Mesendoderm (in vitro differentiated cells): ENCODE measurements at regions not wholly inside any gene's neighbourhood (a gene's known extent, or its start where the extent isn't known, plus 50 kb on each side); places are given as distances from the start of the nearest gene placed in this dataset.

Experiments used
- DNase-seq: peaks from one replicate; pipeline ENCODE4 v3.0.0; 2013
- H2AK5ac ChIP-seq: 2 replicates; pipeline ENCODE4 v1.6.1; 2013; ENCODE audit warnings: low read length, inconsistent platforms
- H2BK120ac ChIP-seq: 2 replicates; pipeline ENCODE4 v1.6.1; 2013; ENCODE audit warnings: low read depth, mild to moderate bottlenecking, low read length, moderate library complexity, mixed read lengths
- H2BK15ac ChIP-seq: replicated peaks from 2 replicates; pipeline ENCODE4 v1.6.1; 2013; ENCODE audit warnings: low read depth, mild to moderate bottlenecking, moderate library complexity
- H2BK5ac ChIP-seq: 2 replicates; pipeline ENCODE4 v1.6.1; 2013; ENCODE audit warnings: low read length, inconsistent platforms
- H3K18ac ChIP-seq: 2 replicates; pipeline ENCODE4 v1.6.1; 2013; ENCODE audit warnings: mild to moderate bottlenecking, low read length, mixed read lengths
- H3K23ac ChIP-seq: one replicate; pipeline ENCODE4 v1.6.1; 2013; ENCODE audit warnings: low read length
- H3K27ac ChIP-seq: 2 replicates; pipeline ENCODE4 v1.5.1; 2013; ENCODE audit warnings: low read depth, mild to moderate bottlenecking, inconsistent platforms, low read length, moderate library complexity
- H3K27me3 ChIP-seq: 2 replicates; pipeline ENCODE4 v1.6.1; 2013; ENCODE audit warnings: low read length, control low read depth, mild to moderate bottlenecking, inconsistent platforms; ENCODE audit not compliant: insufficient read depth, poor library complexity
- H3K36me3 ChIP-seq: 2 replicates; pipeline ENCODE4 v1.6.1; 2013; ENCODE audit warnings: low read length, inconsistent platforms; ENCODE audit not compliant: control insufficient read depth, insufficient read depth
- H3K4ac ChIP-seq: one replicate; pipeline ENCODE4 v1.6.1; 2013; ENCODE audit warnings: low read depth, mild to moderate bottlenecking, low read length, moderate library complexity
- H3K4me1 ChIP-seq: 2 replicates; pipeline ENCODE4 v1.6.1; 2013; ENCODE audit warnings: low read depth, low read length, inconsistent platforms; ENCODE audit not compliant: control insufficient read depth
- H3K4me2 ChIP-seq: 2 replicates; pipeline ENCODE4 v1.6.1; 2013; ENCODE audit warnings: low read length
- H3K4me3 ChIP-seq: 2 replicates; pipeline ENCODE4 v1.5.1; 2013; ENCODE audit warnings: mild to moderate bottlenecking, low read length
- H3K56ac ChIP-seq: one replicate; pipeline ENCODE4 v1.6.1; 2013; ENCODE audit warnings: low read length
- H3K79me1 ChIP-seq: 2 replicates; pipeline ENCODE4 v1.6.1; 2013; ENCODE audit warnings: low read length, inconsistent platforms
- H3K79me2 ChIP-seq: 2 replicates; pipeline ENCODE4 v1.6.1; 2013; ENCODE audit warnings: mild to moderate bottlenecking, low read length; ENCODE audit not compliant: control insufficient read depth, insufficient read depth
- H3K9ac ChIP-seq: 2 replicates; pipeline ENCODE4 v1.6.1; 2013; ENCODE audit warnings: low read length, inconsistent platforms
- H4K5ac ChIP-seq: one replicate; pipeline ENCODE4 v1.6.1; 2013; ENCODE audit warnings: low read length
- H4K8ac ChIP-seq: one replicate; pipeline ENCODE4 v1.6.1; 2013; ENCODE audit warnings: low read depth, mild to moderate bottlenecking, control low read depth, low read length, moderate library complexity
- WGBS: extraction: QIAGEN DNeasy Blood & Tissue Kit; methylation state at CpG from one replicate; pipeline ENCODE4 v1.1.7; 2013; ENCODE audit warnings: low lambda C conversion rate, missing lambda C conversion rate; ENCODE audit not compliant: insufficient coverage; ENCODE audit errors: extremely low coverage; 5-methylcytosine and 5-hydroxymethylcytosine counted together

- no peak overlapping the region for H3K4me3 ChIP-seq
- no peak overlapping the region for H3K23ac ChIP-seq
- no peak overlapping the region for H3K18ac ChIP-seq
- H3K9ac ChIP-seq, result no peak overlapping the region
- no peak overlapping the region for H3K4ac ChIP-seq
- no peaks in the 10 kb centered on the region for H3K36me3 ChIP-seq
- WGBS, result no CpG with 5 or more reads among the region's 1 CpG
- H2AK5ac ChIP-seq, result no peak overlapping the region
- H3K4me2 ChIP-seq, result no peak overlapping the region
- H4K5ac ChIP-seq, result no peak overlapping the region
- no peak overlapping the region for H2BK5ac ChIP-seq
- H3K27me3 ChIP-seq, result no peaks in the 10 kb centered on the region
- H3K4me1 ChIP-seq, result no peaks in the 10 kb centered on the region
- H3K79me1 ChIP-seq, result no peaks in the 10 kb centered on the region
- no peak overlapping the region for H3K27ac ChIP-seq
- DNase-seq, result no peak
- H3K79me2 ChIP-seq, result no peaks in the 10 kb centered on the region
- no peak overlapping the region for H3K56ac ChIP-seq
- no peak overlapping the region for H2BK120ac ChIP-seq
- H4K8ac ChIP-seq, result no peak overlapping the region
- no peak overlapping the region for H2BK15ac ChIP-seq
These were observed 445.3 kb downstream of the ADRA2A start for GRCh38 chr10:111522141-111522540.

GRCh38 chr10:111522551-111522950, 445.7 kb downstream of the ADRA2A start:
- Histone ChIP-seq H2BK15ac (no peak overlapping the region), H3K18ac (no peak overlapping the region), H3K27me3 (no peaks in the 10 kb centered on the region), H3K56ac (no peak overlapping the region), H3K23ac (no peak overlapping the region), H2AK5ac (no peak overlapping the region), H3K4me1 (no peaks in the 10 kb centered on the region), H3K4me2 (no peak overlapping the region), H3K36me3 (no peaks in the 10 kb centered on the region), H3K4ac (no peak overlapping the region), H3K79me2 (no peaks in the 10 kb centered on the region), H2BK120ac (no peak overlapping the region), H3K79me1 (no peaks in the 10 kb centered on the region), H4K8ac (no peak overlapping the region), H3K4me3 (no peak overlapping the region), H3K27ac (no peak overlapping the region), H4K5ac (no peak overlapping the region), H3K9ac (no peak overlapping the region), H2BK5ac (no peak overlapping the region)
- DNase-seq, result no peak
- WGBS, result no CpG with 5 or more reads among the region's 2 CpGs

GRCh38 chr10:111523016-111523415, 446.2 kb downstream of the ADRA2A start:
- Histone ChIP-seq H4K8ac (no peak overlapping the region), H2BK120ac (no peak overlapping the region), H4K5ac (no peak overlapping the region), H3K4me3 (no peak overlapping the region), H3K4me2 (no peak overlapping the region), H3K4ac (no peak overlapping the region), H2AK5ac (no peak overlapping the region), H3K56ac (no peak overlapping the region), H3K23ac (no peak overlapping the region), H3K79me1 (no peaks in the 10 kb centered on the region), H2BK5ac (no peak overlapping the region), H3K79me2 (no peaks in the 10 kb centered on the region), H2BK15ac (no peak overlapping the region), H3K4me1 (no peaks in the 10 kb centered on the region), H3K27me3 (no peaks in the 10 kb centered on the region), H3K27ac (no peak overlapping the region), H3K18ac (no peak overlapping the region), H3K36me3 (no peaks in the 10 kb centered on the region), H3K9ac (no peak overlapping the region)
- no peak for DNase-seq
- no CpG with 5 or more reads among the region's 2 CpGs for WGBS

- H2BK5ac ChIP-seq, result no peak overlapping the region
- no peak overlapping the region for H3K56ac ChIP-seq
- no peaks in the 10 kb centered on the region for H3K27me3 ChIP-seq
- no peak overlapping the region for H2BK15ac ChIP-seq
- H3K4ac ChIP-seq, result no peak overlapping the region
- H2AK5ac ChIP-seq, result no peak overlapping the region
- H3K27ac ChIP-seq, result no peak overlapping the region
- no peak overlapping the region for H3K4me3 ChIP-seq
- no peaks in the 10 kb centered on the region for H3K4me1 ChIP-seq
- H4K8ac ChIP-seq, result no peak overlapping the region
- no peak for DNase-seq
- H3K18ac ChIP-seq, result no peak overlapping the region
- H3K79me1 ChIP-seq, result no peaks in the 10 kb centered on the region
- H2BK120ac ChIP-seq, result no peak overlapping the region
- no peak overlapping the region for H4K5ac ChIP-seq
- H3K36me3 ChIP-seq, result no peaks in the 10 kb centered on the region
- H3K79me2 ChIP-seq, result no peaks in the 10 kb centered on the region
- H3K4me2 ChIP-seq, result no peak overlapping the region
- WGBS, result no CpG with 5 or more reads among the region's 3 CpGs
- no peak overlapping the region for H3K9ac ChIP-seq
- no peak overlapping the region for H3K23ac ChIP-seq
These were observed 447.3 kb downstream of the ADRA2A start for GRCh38 chr10:111524134-111524533.

GRCh38 chr10:111525696-111526095, 448.9 kb downstream of the ADRA2A start:
- H3K79me2 ChIP-seq, result no peaks in the 10 kb centered on the region
- no peak overlapping the region for H3K23ac ChIP-seq
- no peaks in the 10 kb centered on the region for H3K36me3 ChIP-seq
- no peak overlapping the region for H4K5ac ChIP-seq
- no peak overlapping the region for H3K4me2 ChIP-seq
- no peaks in the 10 kb centered on the region for H3K27me3 ChIP-seq
- H2BK15ac ChIP-seq, result no peak overlapping the region
- H3K79me1 ChIP-seq, result no peaks in the 10 kb centered on the region
- no peak overlapping the region for H3K4ac ChIP-seq
- H3K4me1 ChIP-seq, result no peaks in the 10 kb centered on the region
- H2BK5ac ChIP-seq, result no peak overlapping the region
- H4K8ac ChIP-seq, result no peak overlapping the region
- H2BK120ac ChIP-seq, result no peak overlapping the region
- H2AK5ac ChIP-seq, result no peak overlapping the region
- no peak for DNase-seq
- H3K4me3 ChIP-seq, result no peak overlapping the region
- no peak overlapping the region for H3K27ac ChIP-seq
- no peak overlapping the region for H3K18ac ChIP-seq
- no peak overlapping the region for H3K9ac ChIP-seq
- no peak overlapping the region for H3K56ac ChIP-seq

GRCh38 chr10:111531690-111532089, 454.9 kb downstream of the ADRA2A start:
- no CpG with 5 or more reads among the region's 2 CpGs for WGBS
- no peaks in the 10 kb centered on the region for H3K79me2 ChIP-seq
- no peak overlapping the region for H3K23ac ChIP-seq

More at GRCh38 chr10:111531690-111532089, 454.9 kb downstream of the ADRA2A start:
- Histone ChIP-seq H3K4me3 (no peak overlapping the region), H3K4me2 (no peak overlapping the region), H3K18ac (no peak overlapping the region), H3K9ac (no peak overlapping the region), H2AK5ac (no peak overlapping the region), H3K36me3 (no peaks in the 10 kb centered on the region), H3K79me1 (no peaks in the 10 kb centered on the region), H4K5ac (no peak overlapping the region), H3K27ac (no peak overlapping the region), H3K27me3 (no peaks in the 10 kb centered on the region), H3K56ac (no peak overlapping the region), H2BK15ac (no peak overlapping the region), H4K8ac (no peak overlapping the region), H3K4ac (no peak overlapping the region), H2BK5ac (no peak overlapping the region), H2BK120ac (no peak overlapping the region), H3K4me1 (no peaks in the 10 kb centered on the region)
- no peak for DNase-seq
